IMR-90 (cell line): ENCODE measurements at regions not wholly inside any gene's neighbourhood (a gene's known extent, or its start where the extent isn't known, plus 50 kb on each side); places are given as distances from the start of the nearest gene placed in this dataset.

ENCODE experiments used
- ATAC-seq: fragments of 200-7000 bp; cut with Tn5 transposase; 2 replicates; pipeline ENCODE4 v1.9.1; 2020; ENCODE audit warnings: low read depth, mild to moderate bottlenecking, moderate library complexity
- BruUV-seq: library from RNA; stranded (reverse); fragments of 400-500 nt; replicated peaks from 2 replicates; lab custom pipeline; 2021; lab: Mats Ljungman, UMichigan
- CTCF ChIA-PET: fragments of 300-600 bp; formaldehyde crosslinking; extraction: SDS; loops from one replicate; lab custom pipeline; 2021; ENCODE audit warnings: antibody characterized with exemption; lab: Yijun Ruan, JAX
- POLR2A ChIA-PET: fragments of 300-600 bp; sonication (Branson Sonifier 250); formaldehyde crosslinking; loops from one replicate; lab custom pipeline; 2022; ENCODE audit warnings: antibody characterized with exemption; ENCODE audit not compliant: unreplicated experiment; lab: Charles Lee
- DNase-seq: peaks from one replicate; pipeline ENCODE4 v3.0.0; 2013
- H2AFZ ChIP-seq: replicated peaks from 2 replicates; pipeline ENCODE3; 2013; ENCODE audit warnings: low read length, mild to moderate bottlenecking; ENCODE audit not compliant: poor library complexity
- H2AK5ac ChIP-seq: 2 replicates; pipeline ENCODE4 v1.6.1; 2013; ENCODE audit warnings: low read depth, low read length, inconsistent platforms
- H2AK9ac ChIP-seq: replicated peaks from 2 replicates; pipeline ENCODE3; 2013; ENCODE audit warnings: mild to moderate bottlenecking, low read depth, low read length, moderate library complexity; ENCODE audit not compliant: poor library complexity
- H2BK120ac ChIP-seq: 2 replicates; pipeline ENCODE4 v1.6.1; 2013; ENCODE audit warnings: low read depth, low read length, inconsistent platforms
- H2BK15ac ChIP-seq: 3 replicates; pipeline ENCODE4 v1.6.1; 2013; ENCODE audit warnings: low read depth, low read length, inconsistent platforms
- H2BK20ac ChIP-seq: 2 replicates; pipeline ENCODE4 v1.6.1; 2013; ENCODE audit warnings: low read depth, mild to moderate bottlenecking, inconsistent platforms, low read length, moderate library complexity
- H2BK5ac ChIP-seq: 2 replicates; pipeline ENCODE4 v1.6.1; 2013; ENCODE audit warnings: mild to moderate bottlenecking, low read depth, low read length, inconsistent platforms; ENCODE audit not compliant: poor library complexity, severe bottlenecking
- H3K14ac ChIP-seq: replicated peaks from 2 replicates; pipeline ENCODE4 v1.6.1; 2013; ENCODE audit warnings: low read depth, low read length, inconsistent platforms
- H3K18ac ChIP-seq: 2 replicates; pipeline ENCODE4 v1.6.1; 2013; ENCODE audit warnings: low read depth, low read length, control low read depth
- H3K23ac ChIP-seq: 2 replicates; pipeline ENCODE4 v1.6.1; 2013; ENCODE audit warnings: low read depth, low read length, inconsistent platforms
- H3K27ac ChIP-seq: 2 replicates; pipeline ENCODE4 v1.5.1; 2013; ENCODE audit warnings: mild to moderate bottlenecking, control low read depth, low read length; ENCODE audit not compliant: insufficient read depth
- H3K27me3 ChIP-seq: 2 replicates; pipeline ENCODE4 v1.6.1; 2013; ENCODE audit warnings: low read length; ENCODE audit not compliant: control insufficient read depth, insufficient read depth
- H3K36me3 ChIP-seq: 2 replicates; pipeline ENCODE4 v1.6.1; 2013; ENCODE audit warnings: low read length, mixed read lengths; ENCODE audit not compliant: control insufficient read depth, insufficient read depth
- H3K4ac ChIP-seq: 2 replicates; pipeline ENCODE4 v1.6.1; 2013; ENCODE audit warnings: low read depth, low read length, inconsistent platforms
- H3K4me1 ChIP-seq: 2 replicates; pipeline ENCODE4 v1.6.1; 2013; ENCODE audit warnings: low read length, mixed read lengths; ENCODE audit not compliant: control insufficient read depth, insufficient read depth
- H3K4me2 ChIP-seq: 2 replicates; pipeline ENCODE4 v1.6.1; 2013; ENCODE audit warnings: low read depth, mild to moderate bottlenecking, control low read depth, low read length, moderate library complexity
- H3K4me3 ChIP-seq: 2 replicates; pipeline ENCODE4 v1.5.1; 2013; ENCODE audit warnings: low read depth, mild to moderate bottlenecking, control low read depth, low read length, moderate library complexity; ENCODE audit not compliant: insufficient read depth
- H3K56ac ChIP-seq: 2 replicates; pipeline ENCODE4 v1.6.1; 2013; ENCODE audit warnings: low read length, inconsistent platforms; ENCODE audit not compliant: insufficient read depth; ENCODE audit errors: extremely low read depth
- H3K79me1 ChIP-seq, 2 experiments: 2 replicates each; pipeline ENCODE4 v1.6.1; 2013; ENCODE audit warnings: low read length in 2 of 2, inconsistent platforms in 1 of 2, low read depth in 1 of 2
- H3K9ac ChIP-seq: 2 replicates; pipeline ENCODE4 v1.6.1; 2013; ENCODE audit warnings: low read depth, low read length, control low read depth
- H3K9me1 ChIP-seq: 2 replicates; pipeline ENCODE4 v1.6.1; 2013; ENCODE audit warnings: low read length, inconsistent platforms; ENCODE audit not compliant: insufficient read depth
- H3K9me3 ChIP-seq: 2 replicates; pipeline ENCODE4 v1.6.1; 2013; ENCODE audit warnings: low read length; ENCODE audit not compliant: control insufficient read depth, insufficient read depth
- H4K20me1 ChIP-seq: 2 replicates; pipeline ENCODE4 v1.6.1; 2013; ENCODE audit warnings: low read length, inconsistent platforms; ENCODE audit not compliant: insufficient read depth
- H4K5ac ChIP-seq: 2 replicates; pipeline ENCODE4 v1.6.1; 2013; ENCODE audit warnings: mild to moderate bottlenecking, low read depth, low read length, control low read depth
- H4K8ac ChIP-seq, 2 experiments: 2 replicates each; pipeline ENCODE4 v1.6.1; 2013; ENCODE audit warnings: low read depth in 2 of 2, low read length in 2 of 2, control low read depth in 1 of 2, inconsistent platforms in 1 of 2
- H4K91ac ChIP-seq: 2 replicates; pipeline ENCODE4 v1.6.1; 2013; ENCODE audit warnings: low read depth, low read length, inconsistent platforms; ENCODE audit not compliant: insufficient read depth
- BHLHE40 ChIP-seq: fragments of 150-350 bp; IDR thresholded peaks from 2 replicates; pipeline ENCODE4 v1.6.1; 2016; ENCODE audit warnings: mild to moderate bottlenecking, low read depth, low read length
- MAZ ChIP-seq: IDR thresholded peaks from 2 replicates; pipeline ENCODE4 v1.6.1; 2012; ENCODE audit warnings: low read depth, mild to moderate bottlenecking, low read length, improper control_type of control experiment, moderate library complexity, borderline replicate concordance
- MXI1 ChIP-seq: IDR thresholded peaks from 2 replicates; pipeline ENCODE4 v1.6.1; 2012; ENCODE audit warnings: low read depth, mild to moderate bottlenecking, low read length, moderate library complexity, borderline replicate concordance
- WGBS, 2 experiments: methylation state at CpG; one replicate each; pipeline versions ENCODE4 v1.1.5 to v1.1.7; 2013; ENCODE audit warnings: missing lambda C conversion rate in 2 of 2; ENCODE audit not compliant: insufficient read length in 1 of 2; ENCODE audit errors: extremely low coverage in 2 of 2; 5-methylcytosine and 5-hydroxymethylcytosine counted together
- dilution Hi-C: fragments of 300-500 bp; cut with HindIII; formaldehyde crosslinking; loops from one replicate; pipeline ENCODE4 v1.14.3; 2018; ENCODE audit warnings: low sequenced_read_pairs; ENCODE audit not compliant: unreplicated experiment
- in situ Hi-C: fragments of 300-500 bp; cut with MboI; formaldehyde crosslinking; loops from 3 replicates; pipeline ENCODE4 v1.14.3; 2019; ENCODE audit warnings: low sequenced_read_pairs, inconsistent platforms, mixed read lengths
- intact Hi-C: fragments of 100-400 bp; cut with micrococcal nuclease; formaldehyde crosslinking; loops from 2 replicates; pipeline ENCODE4 v1.10.0; 2022

DNA sequence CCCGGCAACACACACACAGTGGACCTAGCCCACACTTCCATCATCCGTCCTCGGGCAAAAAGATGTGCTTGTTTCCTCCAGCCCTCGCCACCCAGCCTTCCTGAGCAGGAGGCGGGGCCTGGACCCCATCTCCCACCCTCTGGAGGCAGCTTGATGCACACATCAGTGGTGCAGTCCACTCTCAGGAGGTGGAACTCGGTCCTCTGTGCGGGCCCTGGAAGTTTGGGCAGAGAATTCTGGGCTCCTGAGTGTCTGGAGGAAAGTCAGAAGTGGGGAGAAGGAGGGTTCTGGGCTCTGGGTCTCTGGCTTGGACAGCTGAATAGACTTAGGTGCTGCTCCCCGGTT lies 54.0 kb upstream of the NEURL1B start:
- Histone ChIP-seq H2AFZ (no peak overlapping the region), H3K18ac (no peak overlapping the region), H2BK20ac (no peak overlapping the region), H4K5ac (no peak overlapping the region), H4K20me1 (no peaks in the 10 kb centered on the region), H4K91ac (no peak overlapping the region), H2AK5ac (no peak overlapping the region), H3K4me3 (no peak overlapping the region), H2BK5ac (no peak overlapping the region), H3K27me3 (peaks cover 77% of the 10 kb centered on the region), H3K4me2 (no peak overlapping the region), H3K14ac (no peak overlapping the region), H3K4me1 (no peaks in the 10 kb centered on the region), H3K79me1 (no peaks in the 10 kb centered on the region), H3K27ac (no peak overlapping the region), H3K23ac (no peak overlapping the region), H3K36me3 (no peaks in the 10 kb centered on the region), H4K8ac (no peak overlapping the region), H3K4ac (no peak overlapping the region), H3K56ac (no peak overlapping the region), H3K9ac (no peak overlapping the region), H2BK15ac (no peak overlapping the region), H2AK9ac (no peak overlapping the region), H2BK120ac (no peak overlapping the region), H3K9me3 (no peaks in the 10 kb centered on the region; the same call in 1 of the 2 replicates), H3K9me1 (no peaks in the 10 kb centered on the region)
- no TSS peak for BruUV-seq
- intact Hi-C loops, result no loop called here
- ATAC-seq, result no peak
- no CpG with 5 or more reads among the region's 8 CpGs for WGBS, 2 experiments
- dilution Hi-C loops, result no loop called here
- DNase-seq, result no peak
- TF ChIP-seq MXI1 (no peak), BHLHE40 (no peak), MAZ (no peak)
- ChIA-PET POLR2A (no interaction called here), CTCF (no interaction called here)
- in situ Hi-C loops, result no loop called here
